RWPE2 (cell line): ENCODE measurements at regions not wholly inside any gene's neighbourhood (a gene's known extent, or its start where the extent isn't known, plus 50 kb on each side); places are given as distances from the start of the nearest gene placed in this dataset.
A peak's percentile ranks its signal among the peaks of the same experiment; 100 is the strongest.

Source experiments
- ATAC-seq: fragments of 200-7000 bp; cut with Tn5 transposase; 3 replicates; pipeline ENCODE4 v1.9.1; 2021; ENCODE audit warnings: low read depth
- DNase-seq: peaks from one replicate; pipeline ENCODE4 v3.0.0-alpha.2; 2020; ENCODE audit warnings: low spot score
- H3K27ac ChIP-seq: fragments of 450-650 bp; 2 replicates; pipeline ENCODE4 v1.5.1; 2017; ENCODE audit warnings: mild to moderate bottlenecking; ENCODE audit not compliant: poor library complexity, severe bottlenecking
- H3K27me3 ChIP-seq: fragments of 250-450 bp; sonication (Bioruptor Pico); 2 replicates; pipeline ENCODE4 v1.5.1; 2021; ENCODE audit warnings: mild to moderate bottlenecking, moderate library complexity; ENCODE audit not compliant: insufficient read depth, poor library complexity, severe bottlenecking
- H3K36me3 ChIP-seq: fragments of 250-450 bp; sonication (Bioruptor Pico); 2 replicates; pipeline ENCODE4 v1.5.1; 2020; ENCODE audit warnings: low read depth, mild to moderate bottlenecking, moderate library complexity
- H3K4me1 ChIP-seq: fragments of 250-450 bp; sonication (Bioruptor Pico); 2 replicates; pipeline ENCODE4 v1.5.1; 2021; ENCODE audit warnings: mild to moderate bottlenecking, moderate library complexity; ENCODE audit not compliant: insufficient read depth, poor library complexity, severe bottlenecking
- H3K4me3 ChIP-seq: fragments of 250-450 bp; sonication (Bioruptor Pico); 2 replicates; pipeline ENCODE4 v1.5.1; 2021; ENCODE audit warnings: mild to moderate bottlenecking, moderate library complexity; ENCODE audit not compliant: severe bottlenecking
- H3K9me3 ChIP-seq: fragments of 250-450 bp; sonication (Bioruptor Pico); 2 replicates; pipeline ENCODE4 v1.5.1; 2021; ENCODE audit warnings: mild to moderate bottlenecking, moderate library complexity; ENCODE audit not compliant: severe bottlenecking
- TF ChIP-seq, protein P1 (sequence below): fragments of 450-650 bp; IDR thresholded peaks from one replicate; pipeline ENCODE4 v1.5.1; 2017; ENCODE audit warnings: mild to moderate bottlenecking, moderate library complexity; ENCODE audit not compliant: poor library complexity, severe bottlenecking

DNA sequence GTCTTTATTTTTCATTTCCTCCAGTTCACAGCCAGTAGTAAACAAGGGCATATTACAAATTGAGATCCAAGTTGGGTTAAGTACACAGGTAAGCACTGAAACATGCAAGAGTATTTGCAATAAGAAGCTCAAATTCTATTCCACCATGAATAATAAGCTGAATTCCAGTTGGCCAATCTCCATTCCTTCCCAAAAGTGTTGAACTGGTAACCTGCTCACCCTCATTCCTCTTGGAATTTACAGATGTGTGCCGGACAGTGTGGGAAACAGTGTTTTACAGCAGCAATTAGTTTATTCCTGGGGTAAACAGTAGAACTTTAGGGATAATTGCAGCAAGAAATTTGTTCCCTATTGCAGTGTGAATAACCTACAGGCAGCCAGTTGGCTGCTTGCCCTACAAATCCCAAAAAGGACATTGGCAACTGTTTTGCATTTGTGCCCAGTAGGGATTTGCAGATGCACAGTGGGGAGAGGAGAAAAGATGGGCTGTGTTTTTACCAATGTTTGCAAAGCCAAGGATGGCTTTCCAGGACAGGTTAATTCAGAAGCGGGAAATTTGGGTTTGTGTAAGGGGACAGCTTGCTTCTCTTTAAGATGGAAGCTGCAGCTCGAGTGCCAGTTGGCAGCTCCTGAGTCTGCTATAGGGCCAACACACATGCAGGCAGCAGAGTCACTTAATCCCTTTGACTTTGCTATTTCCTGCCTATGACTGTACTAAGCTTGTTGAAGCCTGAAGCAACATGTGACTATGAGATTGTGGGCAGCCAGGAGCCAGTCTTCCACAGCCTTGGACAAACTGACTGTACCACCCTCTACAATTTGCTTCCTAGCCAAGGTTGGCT is 318.9 kb downstream of the MAP2K6 start:
- Histone ChIP-seq H3K9me3 (no peaks in the 10 kb centered on the region), H3K4me3 (no peak overlapping the region), H3K27ac (peak overlapping the region; percentile 81), H3K27me3 (no peaks in the 10 kb centered on the region), H3K36me3 (no peaks in the 10 kb centered on the region), H3K4me1 (peaks cover 34% of the 10 kb centered on the region)
- TF ChIP-seq, protein P1, sequence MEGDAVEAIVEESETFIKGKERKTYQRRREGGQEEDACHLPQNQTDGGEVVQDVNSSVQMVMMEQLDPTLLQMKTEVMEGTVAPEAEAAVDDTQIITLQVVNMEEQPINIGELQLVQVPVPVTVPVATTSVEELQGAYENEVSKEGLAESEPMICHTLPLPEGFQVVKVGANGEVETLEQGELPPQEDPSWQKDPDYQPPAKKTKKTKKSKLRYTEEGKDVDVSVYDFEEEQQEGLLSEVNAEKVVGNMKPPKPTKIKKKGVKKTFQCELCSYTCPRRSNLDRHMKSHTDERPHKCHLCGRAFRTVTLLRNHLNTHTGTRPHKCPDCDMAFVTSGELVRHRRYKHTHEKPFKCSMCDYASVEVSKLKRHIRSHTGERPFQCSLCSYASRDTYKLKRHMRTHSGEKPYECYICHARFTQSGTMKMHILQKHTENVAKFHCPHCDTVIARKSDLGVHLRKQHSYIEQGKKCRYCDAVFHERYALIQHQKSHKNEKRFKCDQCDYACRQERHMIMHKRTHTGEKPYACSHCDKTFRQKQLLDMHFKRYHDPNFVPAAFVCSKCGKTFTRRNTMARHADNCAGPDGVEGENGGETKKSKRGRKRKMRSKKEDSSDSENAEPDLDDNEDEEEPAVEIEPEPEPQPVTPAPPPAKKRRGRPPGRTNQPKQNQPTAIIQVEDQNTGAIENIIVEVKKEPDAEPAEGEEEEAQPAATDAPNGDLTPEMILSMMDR = no peak
- DNase-seq = peak; percentile 73
- peak; percentile 97 for ATAC-seq

DNA sequence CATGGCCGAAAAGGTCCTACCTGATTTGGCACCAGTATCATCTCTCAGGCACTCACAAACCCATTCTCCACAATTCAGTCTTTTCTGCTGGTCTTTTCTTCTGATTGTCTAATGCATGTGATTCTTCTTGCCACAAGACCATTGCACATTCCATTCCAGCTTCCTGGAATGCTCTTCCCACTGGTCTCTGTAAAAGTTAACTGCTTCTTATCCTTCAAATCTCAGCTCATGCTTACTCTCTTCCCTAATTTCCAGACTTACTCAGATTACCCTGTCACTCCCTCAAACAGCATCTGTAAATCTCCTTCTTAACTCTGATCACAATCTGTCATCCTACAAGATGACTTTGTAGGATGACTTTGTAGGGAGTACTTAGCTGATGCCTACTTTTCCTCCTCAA is 320.2 kb downstream of the MAP2K6 start:
- H3K4me1 ChIP-seq = peaks cover 31% of the 10 kb centered on the region
- H3K27ac ChIP-seq = peak overlapping the region; percentile 81
- no peaks in the 10 kb centered on the region for H3K9me3 ChIP-seq
- TF ChIP-seq, protein P1 = no peak
- no peak for ATAC-seq
- H3K27me3 ChIP-seq = no peaks in the 10 kb centered on the region
- no peak for DNase-seq
- H3K36me3 ChIP-seq = no peaks in the 10 kb centered on the region
- H3K4me3 ChIP-seq = no peak overlapping the region

DNA sequence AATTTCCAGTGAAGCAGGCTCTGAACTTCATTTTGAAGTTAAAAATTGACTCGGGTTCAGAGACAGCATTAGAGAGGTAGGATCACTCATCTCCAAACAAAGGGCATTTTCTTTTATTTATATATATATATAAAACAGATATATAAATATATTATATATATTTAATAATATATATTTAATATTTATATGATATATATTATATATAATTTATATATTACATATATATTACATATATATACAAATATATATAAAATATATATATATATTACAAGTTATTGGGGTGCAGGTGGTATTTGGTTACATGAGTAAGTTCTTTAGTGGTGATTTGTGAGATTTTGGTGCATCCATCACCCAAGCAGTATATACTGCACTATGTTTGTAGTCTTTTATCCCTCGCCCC is 320.8 kb downstream of the MAP2K6 start:
- ATAC-seq = no peak
- no peak for DNase-seq
- Histone ChIP-seq H3K4me1 (peaks cover 25% of the 10 kb centered on the region), H3K27ac (no peak overlapping the region), H3K27me3 (no peaks in the 10 kb centered on the region), H3K9me3 (no peaks in the 10 kb centered on the region), H3K4me3 (no peak overlapping the region), H3K36me3 (no peaks in the 10 kb centered on the region)
- TF ChIP-seq, protein P1 = no peak

DNA sequence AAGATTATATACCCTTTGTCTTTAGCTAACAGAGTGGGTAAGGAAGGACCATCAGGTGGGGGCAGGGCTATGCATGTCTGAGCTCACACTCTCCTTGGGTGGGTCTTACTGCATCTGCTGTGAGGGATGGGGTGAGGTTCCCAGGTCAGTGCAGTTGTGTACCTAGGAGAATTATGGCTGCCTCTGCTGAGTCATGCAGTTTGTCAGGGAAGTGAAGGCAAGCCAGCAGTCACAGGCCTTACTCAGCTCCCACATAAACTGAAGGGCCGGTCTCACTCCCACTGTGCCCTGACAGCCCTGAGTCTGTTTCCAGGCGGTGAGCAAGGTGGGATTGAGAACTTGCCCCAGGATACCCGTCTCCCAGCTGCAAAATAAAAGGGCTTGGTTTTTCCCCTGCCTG is 328.6 kb downstream of the MAP2K6 start:
- Histone ChIP-seq H3K4me1 (no peaks in the 10 kb centered on the region), H3K9me3 (no peaks in the 10 kb centered on the region), H3K4me3 (no peak overlapping the region), H3K27me3 (no peaks in the 10 kb centered on the region), H3K27ac (no peak overlapping the region), H3K36me3 (no peaks in the 10 kb centered on the region)
- no peak for ATAC-seq
- TF ChIP-seq, protein P1 = no peak
- no peak for DNase-seq

DNA sequence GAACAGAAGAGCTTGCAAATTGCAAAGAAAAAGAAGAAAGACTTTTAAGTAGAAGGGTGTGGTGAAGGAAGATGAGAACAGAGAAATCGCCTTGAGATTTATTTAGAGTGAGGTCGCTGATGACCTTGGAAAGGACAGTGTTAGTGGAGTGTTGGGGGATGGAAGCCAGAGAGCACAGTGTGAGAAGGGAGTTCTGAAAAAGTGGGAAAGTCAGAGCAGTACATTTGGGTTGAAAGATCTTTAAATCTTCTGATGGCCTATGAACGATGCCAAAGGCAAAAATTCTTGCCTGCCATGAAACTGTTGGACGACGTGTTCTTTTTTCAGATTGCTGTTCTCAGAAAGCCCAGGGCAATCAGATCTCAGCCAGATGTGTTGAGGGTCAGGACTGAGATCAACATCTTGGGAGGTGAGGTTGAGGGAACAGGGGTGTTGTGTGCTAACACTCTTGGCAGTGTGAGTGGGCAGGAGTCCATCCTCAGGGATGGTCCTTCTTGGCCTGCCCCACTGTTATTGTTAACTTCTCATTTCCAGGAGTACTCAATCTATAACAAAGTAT is 330.1 kb downstream of the MAP2K6 start:
- H3K9me3 ChIP-seq = no peaks in the 10 kb centered on the region
- TF ChIP-seq, protein P1 = no peak
- no peak for DNase-seq
- ATAC-seq = no peak
- H3K27me3 ChIP-seq = no peaks in the 10 kb centered on the region
- no peaks in the 10 kb centered on the region for H3K36me3 ChIP-seq
- no peak overlapping the region for H3K27ac ChIP-seq
- no peak overlapping the region for H3K4me3 ChIP-seq
- H3K4me1 ChIP-seq = no peaks in the 10 kb centered on the region
